Erythroblast (primary cell): ENCODE measurements at regions not wholly inside any gene's neighbourhood (a gene's known extent, or its start where the extent isn't known, plus 50 kb on each side); places are given as distances from the start of the nearest gene placed in this dataset.

Experiments
- DNase-seq, 2 experiments: peaks; one replicate each; lab custom pipeline; 2025; lab: John Stamatoyannopoulos, UW
- GATA1 ChIP-seq: IDR thresholded peaks from 2 replicates; pipeline ENCODE4 v1.6.1; 2011; ENCODE audit warnings: low read depth, mild to moderate bottlenecking, control low read depth, low read length, moderate library complexity
- POLR2A ChIP-seq: IDR thresholded peaks from 2 replicates; pipeline ENCODE4 v1.6.1; 2011; ENCODE audit warnings: mild to moderate bottlenecking, low read length

GRCh38 chr4:82033862-82034261, 339.9 kb downstream of the HNRNPD start:
- DNase-seq, result no peak
- TF ChIP-seq GATA1 (no peak), POLR2A (no peak)

- DNase-seq, result no peak
- TF ChIP-seq GATA1, result no peak
- no peak for TF ChIP-seq POLR2A
Observed at GRCh38 chr4:82031376-82031927, 342.3 kb downstream of the HNRNPD start.

- peak; percentile 37 to 42 for DNase-seq
- TF ChIP-seq GATA1 (no peak), POLR2A (no peak)
Observed at GRCh38 chr4:82017680-82018079, 356.1 kb downstream of the HNRNPD start.

GRCh38 chr4:82005158-82005557, 368.6 kb downstream of the HNRNPD start:
- DNase-seq, result no peak
- TF ChIP-seq POLR2A, result no peak
- no peak for TF ChIP-seq GATA1

- TF ChIP-seq POLR2A, result no peak
- TF ChIP-seq GATA1, result no peak
- DNase-seq, result no peak
Observed at GRCh38 chr4:81997313-81997712, 376.5 kb downstream of the HNRNPD start.

- TF ChIP-seq GATA1 (no peak), POLR2A (no peak)
- no peak for DNase-seq
Observed at GRCh38 chr4:81990898-81991297, 382.9 kb downstream of the HNRNPD start.

- no peak for TF ChIP-seq GATA1
- TF ChIP-seq POLR2A, result no peak
- no peak for DNase-seq
Observed at GRCh38 chr4:81990211-81990610, 383.6 kb downstream of the HNRNPD start.

- DNase-seq, result no peak
- TF ChIP-seq GATA1, result no peak
- no peak for TF ChIP-seq POLR2A
Observed at GRCh38 chr4:81989202-81989601, 384.6 kb downstream of the HNRNPD start.

GRCh38 chr4:81988178-81988577, 385.6 kb downstream of the HNRNPD start:
- DNase-seq, result no peak
- TF ChIP-seq GATA1, result no peak
- no peak for TF ChIP-seq POLR2A

GRCh38 chr4:81984746-81985145, 389.0 kb downstream of the HNRNPD start:
- no peak for DNase-seq
- TF ChIP-seq GATA1 (no peak), POLR2A (no peak)

- no peak for DNase-seq
- TF ChIP-seq GATA1 (no peak), POLR2A (no peak)
Observed at GRCh38 chr4:81982846-81983540, 390.8 kb downstream of the HNRNPD start.

GRCh38 chr4:81981218-81981617, 392.6 kb downstream of the HNRNPD start:
- no peak for DNase-seq
- no peak for TF ChIP-seq GATA1
- no peak for TF ChIP-seq POLR2A

- no peak for DNase-seq
- TF ChIP-seq POLR2A (no peak), GATA1 (no peak)
Observed at GRCh38 chr4:81974523-81974922, 399.3 kb downstream of the HNRNPD start.

GRCh38 chr4:81971637-81972381, 402.0 kb downstream of the HNRNPD start:
- no peak for DNase-seq
- TF ChIP-seq POLR2A (no peak), GATA1 (no peak)

GRCh38 chr4:81971061-81971460, 402.7 kb downstream of the HNRNPD start:
- DNase-seq, result no peak
- TF ChIP-seq GATA1 (no peak), POLR2A (no peak)
